Retinal pigment epithelial cell (primary cell): ENCODE measurements at regions not wholly inside any gene's neighbourhood (a gene's known extent, or its start where the extent isn't known, plus 50 kb on each side); places are given as distances from the start of the nearest gene placed in this dataset.
"Not testable (repeated sequence)": the region's sequence is repeated elsewhere in the genome, so short reads cannot be mapped to it uniquely, and the experiment has no call there.

ENCODE experiments used
- DNase-seq: peaks from one replicate; pipeline ENCODE4 v3.0.0-alpha.2; 2010; ENCODE audit warnings: low read depth
- H3K4me3 ChIP-seq: 2 replicates; pipeline ENCODE4 v1.5.1; 2011; ENCODE audit warnings: mild to moderate bottlenecking, low read length, control low read depth, moderate library complexity
- CTCF ChIP-seq: conservative IDR thresholded peaks from 2 replicates; pipeline ENCODE4 v1.5.1; 2011; ENCODE audit warnings: low read depth, low read length, control low read depth, inconsistent platforms

- no peak for TF ChIP-seq CTCF
- H3K4me3 ChIP-seq, result no peak overlapping the region
- no peak for DNase-seq
Measured at GRCh38 chr14:88092529-88092928, 87.6 kb downstream of the GPR65 start.

GRCh38 chr14:88095791-88096190, 90.9 kb downstream of the GPR65 start:
- DNase-seq, result no peak
- H3K4me3 ChIP-seq, result no peak overlapping the region
- no peak for TF ChIP-seq CTCF

DNA sequence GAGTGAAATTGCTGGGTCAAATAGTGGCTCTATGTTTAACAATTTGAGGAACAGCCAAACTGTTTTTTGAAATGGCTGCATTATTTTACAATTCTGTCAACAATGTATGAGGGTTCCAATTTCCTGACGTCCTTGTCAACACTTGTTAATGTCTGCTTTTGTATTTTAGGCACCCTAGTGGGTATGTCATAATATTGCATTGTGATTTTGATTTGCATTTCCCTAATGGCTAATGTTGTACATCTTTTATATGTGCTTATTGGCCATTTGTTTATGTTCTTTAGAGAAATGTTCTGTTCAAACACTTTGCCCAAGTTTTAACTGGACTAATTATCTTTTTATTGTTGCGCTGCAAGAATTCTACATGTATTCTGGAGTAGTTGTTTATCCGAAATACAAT, 93.2 kb downstream of the GPR65 start:
- no peak for TF ChIP-seq CTCF
- DNase-seq, result no peak
- no peak overlapping the region for H3K4me3 ChIP-seq

DNA sequence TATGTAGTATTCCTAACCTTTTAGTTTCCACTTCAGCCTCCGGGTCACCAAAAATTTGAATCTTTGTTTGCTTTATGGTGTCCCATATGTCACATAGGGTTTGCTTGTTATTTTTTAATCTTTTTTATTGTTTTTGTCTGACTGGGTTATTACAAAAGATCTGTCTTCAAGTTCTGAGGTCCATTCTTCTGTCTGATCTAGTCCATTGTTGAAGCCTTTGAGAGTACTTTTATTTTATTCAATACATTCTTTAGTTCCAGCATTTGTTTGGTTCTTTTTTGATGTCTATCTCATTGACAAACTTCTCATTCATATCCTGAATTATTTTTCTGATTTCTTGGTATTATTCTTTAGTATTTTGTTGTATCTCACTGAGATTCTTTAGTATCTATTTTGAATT, 99.8 kb downstream of the GPR65 start:
- no peak for DNase-seq
- no peak overlapping the region for H3K4me3 ChIP-seq
- no peak for TF ChIP-seq CTCF

GRCh38 chr14:88106377-88106776, 101.4 kb downstream of the GPR65 start:
- no peak for TF ChIP-seq CTCF
- H3K4me3 ChIP-seq, result no peak overlapping the region
- DNase-seq, result no peak

DNA sequence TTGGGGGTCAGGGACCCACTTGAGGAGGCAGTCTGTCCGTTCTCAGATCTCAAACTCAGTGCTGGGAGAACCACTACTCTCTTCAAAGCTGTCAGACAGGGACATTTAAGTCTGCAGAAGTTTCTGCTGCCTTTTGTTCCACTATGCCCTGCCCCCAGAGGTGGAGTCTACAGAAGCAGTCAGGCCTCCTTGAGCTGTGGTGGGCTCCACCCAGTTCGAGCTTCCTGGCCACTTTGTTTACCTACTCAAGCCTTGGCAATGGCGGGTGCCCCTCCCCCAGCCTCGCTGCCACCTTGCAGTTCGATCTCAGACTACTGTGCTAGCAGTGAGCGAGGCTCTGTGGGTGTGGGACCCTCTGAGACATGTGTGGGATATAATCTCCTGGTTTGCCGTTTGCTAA, 122.7 kb downstream of the GPR65 start:
- not testable (repeated sequence) for H3K4me3 ChIP-seq, DNase-seq

GRCh38 chr14:88128816-88129215, 123.9 kb downstream of the GPR65 start:
- no peak for TF ChIP-seq CTCF
- no peak for DNase-seq
- no peak overlapping the region for H3K4me3 ChIP-seq
